GM12892 (cell line): ENCODE measurements at regions not wholly inside any gene's neighbourhood (a gene's known extent, or its start where the extent isn't known, plus 50 kb on each side); places are given as distances from the start of the nearest gene placed in this dataset.
"Not testable (repeated sequence)": the region's sequence is repeated elsewhere in the genome, so short reads cannot be mapped to it uniquely, and the experiment has no call there.

ENCODE experiments used
- DNase-seq: peaks from one replicate; pipeline ENCODE4 v3.0.0; 2011; ENCODE audit not compliant: insufficient read length
- FAIRE-seq: peaks from 2 replicates; lab custom pipeline; 2011; peaks lifted over from hg19 to GRCh38; lab: Jason Lieb, UNC
- POLR2A ChIP-seq: IDR thresholded peaks from 2 replicates; pipeline ENCODE4 v1.6.1; 2011; ENCODE audit warnings: low read depth, low read length, control low read depth
- POLR2AphosphoS5 ChIP-seq: IDR thresholded peaks from 2 replicates; pipeline ENCODE4 v1.6.1; 2011; ENCODE audit warnings: low read depth, low read length, control low read depth
- TAF1 ChIP-seq: IDR thresholded peaks from 2 replicates; pipeline ENCODE4 v1.6.1; 2011; ENCODE audit warnings: low read depth, mild to moderate bottlenecking, control low read depth, low read length, borderline replicate concordance

GRCh38 chr3:186451371-186451770 lies 89.3 kb upstream of the DGKG start:
- no peak for FAIRE-seq
- TF ChIP-seq POLR2AphosphoS5 (no peak), TAF1 (no peak), POLR2A (no peak)
- no peak for DNase-seq

- TF ChIP-seq TAF1 (no peak), POLR2AphosphoS5 (no peak), POLR2A (no peak)
- no peak for FAIRE-seq
- DNase-seq: no peak
Measured at GRCh38 chr3:186444974-186445373, 82.9 kb upstream of the DGKG start.

DNA sequence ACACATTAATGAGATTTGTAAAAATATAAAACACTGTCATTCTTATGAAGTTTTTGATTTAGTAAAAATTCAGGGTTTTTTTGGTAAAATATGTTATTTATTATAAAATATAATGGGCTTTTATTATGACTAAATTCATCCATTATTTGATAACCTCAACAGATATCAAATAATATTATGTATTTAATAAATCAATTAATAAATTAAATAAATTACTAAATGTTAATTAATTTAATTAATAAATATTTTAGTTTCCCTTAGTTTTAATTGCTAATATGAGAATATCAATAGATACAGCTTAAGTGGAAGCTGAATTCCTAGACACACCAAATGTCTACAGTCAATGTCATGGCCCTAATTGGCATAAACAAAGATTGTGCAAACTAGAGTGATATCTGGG lies 82.3 kb upstream of the DGKG start:
- DNase-seq (no peak), FAIRE-seq (no peak)
- TF ChIP-seq TAF1 (no peak), POLR2A (no peak), POLR2AphosphoS5 (no peak)

GRCh38 chr3:186442979-186443378 lies 80.9 kb upstream of the DGKG start:
- not testable (repeated sequence) for FAIRE-seq, DNase-seq

DNA sequence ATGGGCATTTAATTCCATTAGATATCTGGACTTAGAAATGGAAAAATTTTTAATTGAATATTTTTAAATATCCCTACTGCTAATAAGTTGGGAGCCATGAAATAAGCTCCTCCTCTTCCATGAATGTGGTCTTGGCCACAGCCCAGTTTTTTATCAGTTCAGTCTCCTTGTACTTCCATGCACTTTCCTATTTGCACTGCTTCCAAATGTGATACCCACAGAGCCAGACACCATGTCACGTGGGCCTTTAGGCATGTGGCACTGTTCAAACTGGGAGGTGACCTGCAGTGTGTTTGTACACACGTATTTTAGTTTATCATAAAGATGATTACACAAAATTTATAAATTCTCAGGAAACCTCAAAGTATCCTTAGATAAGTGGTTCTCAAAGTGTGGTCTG lies 80.1 kb upstream of the DGKG start:
- DNase-seq (no peak), FAIRE-seq (no peak)
- TF ChIP-seq POLR2A: no peak
- no peak for TF ChIP-seq TAF1
- TF ChIP-seq POLR2AphosphoS5: no peak

- DNase-seq (no peak), FAIRE-seq (no peak)
- no peak for TF ChIP-seq POLR2AphosphoS5
- no peak for TF ChIP-seq TAF1
- no peak for TF ChIP-seq POLR2A
Measured at GRCh38 chr3:186440891-186441290, 78.9 kb upstream of the DGKG start.

GRCh38 chr3:186439725-186440124 lies 77.7 kb upstream of the DGKG start:
- no peak for FAIRE-seq
- TF ChIP-seq TAF1: no peak
- TF ChIP-seq POLR2AphosphoS5: no peak
- no peak for TF ChIP-seq POLR2A

GRCh38 chr3:186435332-186435731 lies 73.3 kb upstream of the DGKG start:
- DNase-seq, FAIRE-seq: not testable (repeated sequence)

More at GRCh38 chr3:186439725-186440124, 77.7 kb upstream of the DGKG start:
- no peak for DNase-seq

GRCh38 chr3:186432944-186433732 lies 71.1 kb upstream of the DGKG start:
- TF ChIP-seq TAF1: no peak
- TF ChIP-seq POLR2AphosphoS5: no peak
- no peak for TF ChIP-seq POLR2A
- FAIRE-seq (no peak), DNase-seq (no peak)

- no peak for TF ChIP-seq POLR2A
- no peak for TF ChIP-seq POLR2AphosphoS5
- no peak for TF ChIP-seq TAF1
- FAIRE-seq: no peak
- DNase-seq: no peak
Measured at GRCh38 chr3:186432189-186432588, 70.2 kb upstream of the DGKG start.

DNA sequence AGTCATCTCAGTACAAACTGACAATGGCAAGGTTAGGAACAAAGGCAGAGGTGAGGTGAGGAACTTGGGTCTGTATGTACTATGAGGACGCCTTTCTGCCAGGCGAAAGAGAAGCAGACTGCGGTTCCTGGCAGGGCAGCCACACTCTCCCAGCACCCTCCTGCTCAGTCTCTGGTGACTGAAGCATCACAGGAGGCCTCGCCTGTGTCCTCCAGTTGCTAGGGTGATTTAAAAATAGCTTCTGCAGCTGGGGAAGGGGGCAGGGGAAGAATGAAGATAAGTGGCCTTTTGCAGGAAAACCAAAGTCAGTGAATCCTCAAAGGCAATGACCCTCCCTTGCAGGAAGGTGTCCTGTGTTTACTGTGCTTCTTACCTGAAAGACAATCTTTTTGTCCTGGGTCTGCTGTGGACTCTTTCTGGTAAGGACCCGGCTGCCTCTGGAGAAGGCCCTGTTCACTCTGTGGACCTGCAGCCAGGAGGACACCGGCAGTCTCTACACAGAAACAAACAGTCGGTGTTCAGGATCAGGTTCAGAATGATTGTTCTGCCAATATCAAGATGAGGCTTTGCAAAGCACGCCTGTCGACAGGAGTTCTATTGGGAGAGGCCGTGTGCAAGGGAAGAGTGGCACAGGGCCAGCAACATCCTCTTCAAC lies 65.7 kb upstream of the DGKG start:
- DNase-seq (no peak), FAIRE-seq (no peak)
- TF ChIP-seq POLR2AphosphoS5 (no peak), TAF1 (no peak), POLR2A (no peak)
